ENCODE measurements at regions not wholly inside any gene's neighbourhood (a gene's known extent, or its start where the extent isn't known, plus 50 kb on each side); places are given as distances from the start of the nearest gene placed in this dataset.

DNA sequence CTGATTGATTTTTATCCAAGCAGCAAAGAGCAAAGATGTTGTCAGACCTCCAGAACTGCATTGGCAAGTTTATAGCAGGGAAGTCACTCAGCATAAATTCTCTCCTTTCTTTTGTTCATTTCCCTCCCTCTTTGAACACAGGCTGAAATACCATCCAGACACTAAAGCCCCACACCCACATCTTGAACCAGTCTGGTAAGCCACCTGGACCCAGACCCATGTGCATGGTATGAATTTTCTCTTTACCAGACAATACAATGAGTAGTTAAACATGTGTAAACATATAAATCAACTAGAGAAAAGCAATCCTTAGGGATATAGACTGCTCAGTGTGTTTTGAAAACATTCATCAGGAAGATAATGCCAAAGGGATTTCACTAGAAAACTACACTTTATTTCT lies 488.3 kb upstream of the FLRT2 start:
- TF ChIP-seq ESRRA (CRISPR knock-in tag; IDR thresholded peaks at IDR 0.05; ENCODE audit: borderline replicate concordance) (no peak), ZNF317 (CRISPR knock-in tag; IDR thresholded peaks at IDR 0.05; ENCODE audit: borderline replicate concordance, low read depth) (no peak), TP53 (CRISPR knock-in tag; IDR thresholded peaks at IDR 0.05) (no peak)
- TF ChIP-seq, protein P1, sequence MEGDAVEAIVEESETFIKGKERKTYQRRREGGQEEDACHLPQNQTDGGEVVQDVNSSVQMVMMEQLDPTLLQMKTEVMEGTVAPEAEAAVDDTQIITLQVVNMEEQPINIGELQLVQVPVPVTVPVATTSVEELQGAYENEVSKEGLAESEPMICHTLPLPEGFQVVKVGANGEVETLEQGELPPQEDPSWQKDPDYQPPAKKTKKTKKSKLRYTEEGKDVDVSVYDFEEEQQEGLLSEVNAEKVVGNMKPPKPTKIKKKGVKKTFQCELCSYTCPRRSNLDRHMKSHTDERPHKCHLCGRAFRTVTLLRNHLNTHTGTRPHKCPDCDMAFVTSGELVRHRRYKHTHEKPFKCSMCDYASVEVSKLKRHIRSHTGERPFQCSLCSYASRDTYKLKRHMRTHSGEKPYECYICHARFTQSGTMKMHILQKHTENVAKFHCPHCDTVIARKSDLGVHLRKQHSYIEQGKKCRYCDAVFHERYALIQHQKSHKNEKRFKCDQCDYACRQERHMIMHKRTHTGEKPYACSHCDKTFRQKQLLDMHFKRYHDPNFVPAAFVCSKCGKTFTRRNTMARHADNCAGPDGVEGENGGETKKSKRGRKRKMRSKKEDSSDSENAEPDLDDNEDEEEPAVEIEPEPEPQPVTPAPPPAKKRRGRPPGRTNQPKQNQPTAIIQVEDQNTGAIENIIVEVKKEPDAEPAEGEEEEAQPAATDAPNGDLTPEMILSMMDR (IDR thresholded peaks at IDR 0.05) = no peak
- TF ChIP-seq, protein P2, sequence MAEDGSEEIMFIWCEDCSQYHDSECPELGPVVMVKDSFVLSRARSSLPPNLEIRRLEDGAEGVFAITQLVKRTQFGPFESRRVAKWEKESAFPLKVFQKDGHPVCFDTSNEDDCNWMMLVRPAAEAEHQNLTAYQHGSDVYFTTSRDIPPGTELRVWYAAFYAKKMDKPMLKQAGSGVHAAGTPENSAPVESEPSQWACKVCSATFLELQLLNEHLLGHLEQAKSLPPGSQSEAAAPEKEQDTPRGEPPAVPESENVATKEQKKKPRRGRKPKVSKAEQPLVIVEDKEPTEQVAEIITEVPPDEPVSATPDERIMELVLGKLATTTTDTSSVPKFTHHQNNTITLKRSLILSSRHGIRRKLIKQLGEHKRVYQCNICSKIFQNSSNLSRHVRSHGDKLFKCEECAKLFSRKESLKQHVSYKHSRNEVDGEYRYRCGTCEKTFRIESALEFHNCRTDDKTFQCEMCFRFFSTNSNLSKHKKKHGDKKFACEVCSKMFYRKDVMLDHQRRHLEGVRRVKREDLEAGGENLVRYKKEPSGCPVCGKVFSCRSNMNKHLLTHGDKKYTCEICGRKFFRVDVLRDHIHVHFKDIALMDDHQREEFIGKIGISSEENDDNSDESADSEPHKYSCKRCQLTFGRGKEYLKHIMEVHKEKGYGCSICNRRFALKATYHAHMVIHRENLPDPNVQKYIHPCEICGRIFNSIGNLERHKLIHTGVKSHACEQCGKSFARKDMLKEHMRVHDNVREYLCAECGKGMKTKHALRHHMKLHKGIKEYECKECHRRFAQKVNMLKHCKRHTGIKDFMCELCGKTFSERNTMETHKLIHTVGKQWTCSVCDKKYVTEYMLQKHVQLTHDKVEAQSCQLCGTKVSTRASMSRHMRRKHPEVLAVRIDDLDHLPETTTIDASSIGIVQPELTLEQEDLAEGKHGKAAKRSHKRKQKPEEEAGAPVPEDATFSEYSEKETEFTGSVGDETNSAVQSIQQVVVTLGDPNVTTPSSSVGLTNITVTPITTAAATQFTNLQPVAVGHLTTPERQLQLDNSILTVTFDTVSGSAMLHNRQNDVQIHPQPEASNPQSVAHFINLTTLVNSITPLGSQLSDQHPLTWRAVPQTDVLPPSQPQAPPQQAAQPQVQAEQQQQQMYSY (CRISPR knock-in tag; IDR thresholded peaks at IDR 0.05) = no peak
- TF ChIP-seq, protein P3, sequence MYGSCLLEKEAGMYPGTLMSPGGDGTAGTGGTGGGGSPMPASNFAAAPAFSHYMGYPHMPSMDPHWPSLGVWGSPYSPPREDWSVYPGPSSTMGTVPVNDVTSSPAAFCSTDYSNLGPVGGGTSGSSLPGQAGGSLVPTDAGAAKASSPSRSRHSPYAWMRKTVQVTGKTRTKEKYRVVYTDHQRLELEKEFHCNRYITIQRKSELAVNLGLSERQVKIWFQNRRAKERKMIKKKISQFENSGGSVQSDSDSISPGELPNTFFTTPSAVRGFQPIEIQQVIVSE (CRISPR knock-in tag; IDR thresholded peaks at IDR 0.05; ENCODE audit: borderline replicate concordance) = no peak
- TF ChIP-seq, protein P4, sequence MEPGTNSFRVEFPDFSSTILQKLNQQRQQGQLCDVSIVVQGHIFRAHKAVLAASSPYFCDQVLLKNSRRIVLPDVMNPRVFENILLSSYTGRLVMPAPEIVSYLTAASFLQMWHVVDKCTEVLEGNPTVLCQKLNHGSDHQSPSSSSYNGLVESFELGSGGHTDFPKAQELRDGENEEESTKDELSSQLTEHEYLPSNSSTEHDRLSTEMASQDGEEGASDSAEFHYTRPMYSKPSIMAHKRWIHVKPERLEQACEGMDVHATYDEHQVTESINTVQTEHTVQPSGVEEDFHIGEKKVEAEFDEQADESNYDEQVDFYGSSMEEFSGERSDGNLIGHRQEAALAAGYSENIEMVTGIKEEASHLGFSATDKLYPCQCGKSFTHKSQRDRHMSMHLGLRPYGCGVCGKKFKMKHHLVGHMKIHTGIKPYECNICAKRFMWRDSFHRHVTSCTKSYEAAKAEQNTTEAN (CRISPR knock-in tag; IDR thresholded peaks at IDR 0.05) = no peak

Measured in WTC11 (cell line).